Ecto neural progenitor cell (in vitro differentiated cells): ENCODE measurements at regions not wholly inside any gene's neighbourhood (a gene's known extent, or its start where the extent isn't known, plus 50 kb on each side); places are given as distances from the start of the nearest gene placed in this dataset.

Experiments
- DNase-seq: peaks from one replicate; pipeline ENCODE4 v3.0.0-alpha.2; 2018; ENCODE audit warnings: low spot score

GRCh38 chr1:82893712-82894470, 1093.2 kb downstream of the ADGRL2 start:
- DNase-seq: no peak

- DNase-seq: no peak
These were observed 1079.8 kb downstream of the ADGRL2 start for GRCh38 chr1:82880506-82880905.

- DNase-seq: no peak
These were observed 1079.1 kb downstream of the ADGRL2 start for GRCh38 chr1:82879701-82880305.

- no peak for DNase-seq
These were observed 1074.4 kb downstream of the ADGRL2 start for GRCh38 chr1:82875170-82875569.

- DNase-seq: no peak
These were observed 1073.3 kb downstream of the ADGRL2 start for GRCh38 chr1:82874041-82874440.

- no peak for DNase-seq
These were observed 1069.6 kb downstream of the ADGRL2 start for GRCh38 chr1:82870332-82870731.

GRCh38 chr1:82867781-82868180, 1067.0 kb downstream of the ADGRL2 start:
- no peak for DNase-seq

- no peak for DNase-seq
These were observed 1061.0 kb downstream of the ADGRL2 start for GRCh38 chr1:82861749-82862148.

GRCh38 chr1:82858031-82858430, 1057.3 kb downstream of the ADGRL2 start:
- no peak for DNase-seq

- DNase-seq: no peak
These were observed 1048.7 kb downstream of the ADGRL2 start for GRCh38 chr1:82849460-82849859.

- no peak for DNase-seq
These were observed 1047.3 kb downstream of the ADGRL2 start for GRCh38 chr1:82848043-82848442.

GRCh38 chr1:82845866-82846265, 1045.1 kb downstream of the ADGRL2 start:
- no peak for DNase-seq

GRCh38 chr1:82844911-82845827, 1044.4 kb downstream of the ADGRL2 start:
- no peak for DNase-seq

- DNase-seq: no peak
These were observed 1043.7 kb downstream of the ADGRL2 start for GRCh38 chr1:82844447-82844846.

GRCh38 chr1:82843876-82844275, 1043.1 kb downstream of the ADGRL2 start:
- no peak for DNase-seq

GRCh38 chr1:82840192-82840591, 1039.5 kb downstream of the ADGRL2 start:
- no peak for DNase-seq

- no peak for DNase-seq
These were observed 1037.2 kb downstream of the ADGRL2 start for GRCh38 chr1:82837766-82838465.

- DNase-seq: no peak
These were observed 1036.4 kb downstream of the ADGRL2 start for GRCh38 chr1:82836973-82837680.

- no peak for DNase-seq
These were observed 1035.7 kb downstream of the ADGRL2 start for GRCh38 chr1:82836213-82836972.

GRCh38 chr1:82830690-82831380, 1030.1 kb downstream of the ADGRL2 start:
- DNase-seq: no peak
